GM12874 (cell line): ENCODE measurements at regions not wholly inside any gene's neighbourhood (a gene's known extent, or its start where the extent isn't known, plus 50 kb on each side); places are given as distances from the start of the nearest gene placed in this dataset.

ENCODE experiments used
- CTCF ChIP-seq: IDR thresholded peaks from 2 replicates; pipeline ENCODE4 v1.5.1; 2011; ENCODE audit warnings: low read depth, mild to moderate bottlenecking, control low read depth, low read length, moderate library complexity; ENCODE audit not compliant: insufficient read depth

GRCh38 chr18:54777118-54777791 lies 51.0 kb upstream of the RAB27B start:
- TF ChIP-seq CTCF: no peak

- no peak for TF ChIP-seq CTCF
Measured at GRCh38 chr18:54777989-54778388, 50.3 kb upstream of the RAB27B start.
